ENCODE measurements at regions not wholly inside any gene's neighbourhood (a gene's known extent, or its start where the extent isn't known, plus 50 kb on each side); places are given as distances from the start of the nearest gene placed in this dataset.
"Not testable (repeated sequence)": the region's sequence is repeated elsewhere in the genome, so short reads cannot be mapped to it uniquely, and the experiment has no call there.

GRCh38 chr4:85033838-85034237, 67.3 kb upstream of the WDFY3 start:
- not testable (repeated sequence) for TF ChIP-seq CTCF (IDR thresholded peaks at IDR 0.05); EP300 (IDR thresholded peaks at IDR 0.05; ENCODE audit: low read depth); POLR2A (IDR thresholded peaks at IDR 0.05); POLR2AphosphoS5 (IDR thresholded peaks at IDR 0.05)
